ENCODE measurements at regions not wholly inside any gene's neighbourhood (a gene's known extent, or its start where the extent isn't known, plus 50 kb on each side); places are given as distances from the start of the nearest gene placed in this dataset.

DNA sequence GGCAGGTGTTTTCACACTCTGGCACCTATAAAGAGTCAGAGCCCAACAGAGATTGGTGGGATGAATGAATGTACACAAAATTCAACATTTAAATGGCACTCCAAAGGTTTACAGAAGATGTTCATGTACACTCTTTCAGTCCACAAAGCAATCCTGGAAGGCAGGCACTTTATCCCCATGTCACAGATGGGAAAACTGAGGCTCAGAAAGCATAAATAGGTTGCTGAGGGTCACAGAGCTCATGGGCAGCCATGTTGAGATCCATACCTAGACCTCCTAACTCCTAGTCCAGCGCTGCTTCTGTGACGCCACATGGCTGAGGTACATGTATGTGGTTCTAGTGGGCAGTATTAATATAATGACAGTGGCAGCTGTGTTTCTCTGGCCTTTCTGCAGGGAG, 157.7 kb upstream of the LHX1 start:
- H3K27me3 ChIP-seq, result peaks cover 7% of the 10 kb centered on the region
- no peaks in the 10 kb centered on the region for H3K36me3 ChIP-seq (replicated peaks in 1 of 2)
- H3K4me3 ChIP-seq, result no peak overlapping the region
- H3K4me1 ChIP-seq (replicated peaks in 1 of 2), result no peaks in the 10 kb centered on the region
- 91 to 100% (median 97%) methylated on average over 2 of the region's 2 CpGs for WGBS, 4 donors
- no peak overlapping the region for H3K27ac ChIP-seq
- no peak for DNase-seq
- TF ChIP-seq POLR2A (IDR thresholded peaks at IDR 0.05), result no peak
- no peaks in the 10 kb centered on the region for H3K9me3 ChIP-seq (replicated peaks in 1 of 3)
- intact Hi-C loops (cut with DNase I), result no loop called here

DNA sequence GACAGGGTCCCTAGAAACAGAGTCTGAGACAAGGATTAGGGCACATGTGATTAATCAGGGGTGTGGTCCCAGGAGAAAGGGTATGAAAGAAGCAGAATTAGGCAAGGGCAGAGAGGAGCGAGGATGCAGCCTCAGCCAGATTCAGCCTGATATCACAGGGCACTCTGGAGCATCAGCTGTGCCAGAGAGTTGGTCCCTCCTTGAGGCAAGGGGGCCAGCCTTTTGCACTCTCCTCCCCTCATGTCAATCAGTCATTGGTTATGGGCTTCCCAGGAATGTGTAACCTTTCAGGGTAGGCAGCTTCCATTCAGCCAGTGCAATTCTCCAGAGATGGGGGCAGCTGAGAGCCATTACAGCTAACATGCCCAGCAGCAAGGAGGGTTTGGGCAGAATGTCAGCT, 152.6 kb upstream of the LHX1 start:
- intact Hi-C loops (cut with DNase I), result no loop called here
- Histone ChIP-seq H3K9me3 (replicated peaks in 1 of 3) (no peaks in the 10 kb centered on the region), H3K27ac (no peak overlapping the region), H3K4me3 (no peak overlapping the region), H3K36me3 (replicated peaks in 1 of 2) (no peaks in the 10 kb centered on the region), H3K27me3 (no peaks in the 10 kb centered on the region), H3K4me1 (replicated peaks in 1 of 2) (no peaks in the 10 kb centered on the region)
- 79 to 95% (median 86%) methylated on average over 1 of the region's 1 CpG for WGBS, 4 donors
- no peak for DNase-seq
- no peak for TF ChIP-seq POLR2A (IDR thresholded peaks at IDR 0.05)
- TF ChIP-seq, protein P1, sequence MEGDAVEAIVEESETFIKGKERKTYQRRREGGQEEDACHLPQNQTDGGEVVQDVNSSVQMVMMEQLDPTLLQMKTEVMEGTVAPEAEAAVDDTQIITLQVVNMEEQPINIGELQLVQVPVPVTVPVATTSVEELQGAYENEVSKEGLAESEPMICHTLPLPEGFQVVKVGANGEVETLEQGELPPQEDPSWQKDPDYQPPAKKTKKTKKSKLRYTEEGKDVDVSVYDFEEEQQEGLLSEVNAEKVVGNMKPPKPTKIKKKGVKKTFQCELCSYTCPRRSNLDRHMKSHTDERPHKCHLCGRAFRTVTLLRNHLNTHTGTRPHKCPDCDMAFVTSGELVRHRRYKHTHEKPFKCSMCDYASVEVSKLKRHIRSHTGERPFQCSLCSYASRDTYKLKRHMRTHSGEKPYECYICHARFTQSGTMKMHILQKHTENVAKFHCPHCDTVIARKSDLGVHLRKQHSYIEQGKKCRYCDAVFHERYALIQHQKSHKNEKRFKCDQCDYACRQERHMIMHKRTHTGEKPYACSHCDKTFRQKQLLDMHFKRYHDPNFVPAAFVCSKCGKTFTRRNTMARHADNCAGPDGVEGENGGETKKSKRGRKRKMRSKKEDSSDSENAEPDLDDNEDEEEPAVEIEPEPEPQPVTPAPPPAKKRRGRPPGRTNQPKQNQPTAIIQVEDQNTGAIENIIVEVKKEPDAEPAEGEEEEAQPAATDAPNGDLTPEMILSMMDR (IDR thresholded peaks at IDR 0.05), result no peak

DNA sequence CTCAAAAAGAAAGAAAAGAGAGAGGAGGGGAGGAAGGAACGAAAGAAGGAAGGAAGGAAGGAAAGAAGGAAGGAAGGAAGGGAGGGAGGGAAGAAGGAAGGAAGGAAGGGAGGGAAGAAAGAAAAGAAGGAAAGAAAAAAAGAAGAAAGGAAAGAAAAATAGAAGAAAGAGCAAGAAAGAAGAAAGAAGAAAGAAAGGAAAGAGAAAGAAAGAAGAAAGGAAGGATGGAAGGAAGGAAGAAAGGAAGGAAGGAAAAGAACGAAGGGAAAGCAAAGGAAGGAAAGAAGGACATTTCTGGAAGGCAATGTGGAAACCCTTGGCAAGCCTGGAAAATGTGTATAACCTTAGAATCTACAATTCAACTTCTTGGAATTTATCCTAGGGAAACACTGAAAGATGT, 150.4 kb upstream of the LHX1 start:
- Histone ChIP-seq H3K9me3 (replicated peaks in 1 of 3) (no peaks in the 10 kb centered on the region), H3K27ac (no peak overlapping the region), H3K4me3 (no peak overlapping the region), H3K36me3 (replicated peaks in 1 of 2) (no peaks in the 10 kb centered on the region), H3K27me3 (peaks cover 4% of the 10 kb centered on the region), H3K4me1 (replicated peaks in 1 of 2) (no peaks in the 10 kb centered on the region)
- WGBS, 4 donors, result 71 to 91% (median 79%) methylated on average over 2 of the region's 2 CpGs
- intact Hi-C loops (cut with DNase I), result no loop called here
- TF ChIP-seq, protein P1 (IDR thresholded peaks at IDR 0.05), result no peak
- TF ChIP-seq POLR2A (IDR thresholded peaks at IDR 0.05), result no peak
- DNase-seq, result no peak

DNA sequence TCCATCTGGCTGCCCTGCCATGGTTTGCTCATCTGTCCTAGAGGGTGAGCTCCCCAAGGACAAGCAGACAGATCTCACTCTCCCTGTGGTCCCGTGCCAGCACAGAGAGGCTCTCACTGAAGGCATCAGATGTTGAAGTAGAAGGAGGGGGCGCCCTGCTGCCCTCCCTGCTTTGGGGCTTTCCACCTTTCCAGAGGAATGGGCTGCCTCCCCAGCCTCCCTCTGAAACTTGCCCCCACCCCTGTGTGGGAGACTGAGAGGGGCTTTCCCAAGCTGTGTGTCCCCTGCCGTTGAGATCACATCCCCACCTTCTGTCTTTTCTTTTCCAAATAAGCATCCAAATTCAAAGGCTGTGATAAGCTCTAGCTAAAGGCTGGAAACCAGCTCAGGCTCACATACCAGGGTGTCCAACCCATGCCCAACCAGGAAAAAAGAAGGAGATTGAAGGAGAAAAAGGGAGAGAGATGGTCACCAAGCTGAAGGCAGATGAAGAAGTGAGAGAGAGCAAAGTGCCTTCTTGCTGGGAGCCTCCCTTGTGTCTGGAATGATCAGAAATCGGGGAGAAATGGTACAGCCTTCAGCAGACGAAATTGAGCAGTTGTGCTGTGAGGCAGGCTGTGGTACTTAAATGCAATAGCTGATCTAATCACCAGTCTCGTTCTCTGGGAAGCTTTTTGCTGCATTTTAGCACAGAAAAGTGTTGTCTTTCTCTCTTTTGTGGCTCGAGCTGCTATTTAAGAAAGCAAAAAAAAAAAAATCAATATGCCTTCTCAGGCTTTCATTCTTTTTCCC, 145.9 kb upstream of the LHX1 start:
- intact Hi-C loops (cut with DNase I), result no loop called here
- Histone ChIP-seq H3K9me3 (replicated peaks in 1 of 3) (no peaks in the 10 kb centered on the region), H3K27ac (no peak overlapping the region), H3K36me3 (replicated peaks in 1 of 2) (no peaks in the 10 kb centered on the region), H3K4me1 (replicated peaks in 1 of 2) (no peaks in the 10 kb centered on the region), H3K27me3 (peaks cover 4% of the 10 kb centered on the region), H3K4me3 (no peak overlapping the region)
- WGBS, 4 donors, result 18 to 26% (median 22%) methylated on average over 6 to 7 of the region's 7 CpGs
- no peak for DNase-seq
- TF ChIP-seq, protein P1 (IDR thresholded peaks at IDR 0.05), result no peak
- TF ChIP-seq POLR2A (IDR thresholded peaks at IDR 0.05), result no peak

DNA sequence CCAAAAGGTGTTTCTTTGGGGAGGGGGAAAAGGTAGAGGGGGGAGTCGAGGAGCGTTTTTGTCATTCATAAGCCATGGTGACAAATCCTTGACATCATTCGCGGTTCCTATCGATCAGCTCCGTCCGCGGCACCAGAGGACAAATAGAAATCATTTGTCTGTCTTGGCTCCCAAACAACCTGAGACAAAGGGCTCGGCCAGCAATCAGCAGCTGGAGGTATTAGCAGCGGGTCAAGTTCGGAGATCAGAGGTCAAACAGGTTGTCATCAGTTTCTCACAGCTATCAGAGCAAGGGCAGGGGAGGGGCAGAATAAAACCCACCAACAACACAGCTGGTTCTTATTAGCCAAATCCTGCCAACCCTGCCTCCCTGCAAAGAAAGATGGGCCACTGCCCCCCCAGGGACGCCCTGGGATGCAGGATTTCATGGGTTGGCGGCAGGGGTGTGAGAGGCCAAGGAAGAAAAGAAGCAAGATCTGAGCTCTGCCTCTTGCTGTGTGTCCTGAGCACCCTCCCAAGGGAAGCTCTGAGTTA, 145.3 kb upstream of the LHX1 start:
- H3K9me3 ChIP-seq (replicated peaks in 1 of 3), result no peaks in the 10 kb centered on the region
- H3K4me3 ChIP-seq, result no peak overlapping the region
- H3K4me1 ChIP-seq (replicated peaks in 1 of 2), result no peaks in the 10 kb centered on the region
- H3K27me3 ChIP-seq, result peaks cover 4% of the 10 kb centered on the region
- H3K36me3 ChIP-seq (replicated peaks in 1 of 2), result no peaks in the 10 kb centered on the region
- WGBS, 4 donors, result 26 to 41% (median 32%) methylated on average over 13 of the region's 13 CpGs
- TF ChIP-seq POLR2A (IDR thresholded peaks at IDR 0.05), result no peak
- TF ChIP-seq, protein P1 (IDR thresholded peaks at IDR 0.05), result no peak
- no peak overlapping the region for H3K27ac ChIP-seq
- intact Hi-C loops (cut with DNase I), result no loop called here
- no peak for DNase-seq

Measured in adrenal gland (tissue), 9 donors.